NCI-H748 (cell line): ENCODE measurements at regions not wholly inside any gene's neighbourhood (a gene's known extent, or its start where the extent isn't known, plus 50 kb on each side); places are given as distances from the start of the nearest gene placed in this dataset.
A peak's percentile ranks its signal among the peaks of the same experiment; 100 is the strongest.

Experiments
- DNase-seq: peaks from one replicate; lab custom pipeline; 2025; ENCODE audit not compliant: unreplicated experiment; lab: John Stamatoyannopoulos, UW

DNA sequence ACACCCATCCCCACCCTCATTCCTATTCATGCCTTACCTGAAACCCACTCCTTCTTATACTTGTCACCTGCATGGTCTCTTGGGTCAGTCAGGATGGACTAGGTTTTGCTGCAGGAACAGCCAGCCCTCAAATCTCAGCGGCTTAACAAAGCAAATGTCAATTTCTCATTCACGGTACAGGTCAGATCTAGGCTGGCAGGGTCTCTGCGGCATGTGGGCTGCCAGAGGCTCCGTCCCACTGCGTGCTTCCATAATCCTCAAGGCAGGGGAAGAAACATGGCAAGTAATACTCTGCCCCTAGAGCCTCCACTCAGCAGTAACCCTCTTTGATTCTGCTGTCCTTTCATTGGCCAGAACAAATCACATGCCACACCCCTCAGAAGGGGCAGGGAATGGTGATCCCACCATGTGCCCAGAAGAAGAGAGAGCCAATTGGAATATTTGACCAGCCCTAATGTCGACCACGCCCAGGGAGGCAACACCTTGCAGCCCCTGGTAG is 114.9 kb upstream of the ZMIZ1 start:
- DNase-seq = no peak

DNA sequence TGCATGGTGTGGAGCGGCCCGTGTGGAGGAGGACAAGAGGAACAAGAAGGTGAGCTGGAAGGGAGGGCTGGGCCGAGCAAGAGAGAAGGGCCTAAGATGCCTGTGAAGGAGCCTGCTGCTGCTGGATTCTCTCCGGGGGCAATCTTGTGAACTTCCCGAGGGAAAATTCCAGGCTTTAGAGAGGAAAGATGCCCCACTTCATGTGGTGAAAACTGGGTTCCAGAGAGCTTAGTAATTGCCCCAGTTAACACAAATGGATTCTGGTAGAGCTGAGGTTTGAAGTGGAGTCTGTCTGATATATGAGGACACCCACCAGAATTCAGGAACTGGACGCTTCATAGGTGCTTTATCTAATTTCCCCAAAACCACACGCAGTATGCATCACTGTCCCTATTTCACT is 114.1 kb upstream of the ZMIZ1 start:
- DNase-seq = no peak

DNA sequence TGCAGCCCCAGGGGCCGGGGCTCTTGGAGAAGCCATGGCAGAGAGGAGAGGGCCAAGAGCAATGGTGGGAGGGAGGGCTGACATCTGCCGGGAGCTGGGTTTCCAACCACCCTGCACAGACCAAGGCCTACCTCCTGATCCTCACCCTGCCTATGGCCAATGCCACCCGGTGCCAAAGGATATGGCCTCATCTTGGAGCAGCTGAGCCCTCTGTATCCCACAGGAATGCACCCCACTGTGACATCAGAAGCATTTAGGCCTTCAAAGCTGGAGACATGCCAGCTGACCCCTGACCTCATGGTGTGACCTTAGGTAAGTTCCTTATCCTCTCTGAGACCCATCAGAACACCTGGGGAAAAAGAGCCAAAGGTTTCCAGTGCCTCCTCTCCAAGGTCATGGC is 113.6 kb upstream of the ZMIZ1 start:
- no peak for DNase-seq

DNA sequence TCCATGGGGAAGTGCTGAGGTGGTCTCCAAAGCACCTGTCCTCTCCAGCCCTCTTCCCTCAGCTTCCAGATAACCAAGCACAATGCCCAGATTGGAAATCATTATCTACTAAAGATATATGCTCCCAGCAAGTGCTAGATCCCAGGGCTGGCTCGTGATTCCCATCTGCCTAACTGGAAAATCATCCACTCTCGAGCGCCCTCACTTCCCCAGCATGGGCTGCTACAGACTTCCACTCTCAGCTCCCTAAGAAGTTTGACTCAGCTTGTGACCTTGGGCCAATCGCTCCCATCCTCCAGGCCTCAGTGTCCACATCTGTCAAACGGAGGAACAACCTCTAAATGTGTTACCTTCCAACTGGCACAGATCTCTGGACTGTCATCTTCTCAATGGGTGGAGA is 112.4 kb upstream of the ZMIZ1 start:
- DNase-seq = no peak

DNA sequence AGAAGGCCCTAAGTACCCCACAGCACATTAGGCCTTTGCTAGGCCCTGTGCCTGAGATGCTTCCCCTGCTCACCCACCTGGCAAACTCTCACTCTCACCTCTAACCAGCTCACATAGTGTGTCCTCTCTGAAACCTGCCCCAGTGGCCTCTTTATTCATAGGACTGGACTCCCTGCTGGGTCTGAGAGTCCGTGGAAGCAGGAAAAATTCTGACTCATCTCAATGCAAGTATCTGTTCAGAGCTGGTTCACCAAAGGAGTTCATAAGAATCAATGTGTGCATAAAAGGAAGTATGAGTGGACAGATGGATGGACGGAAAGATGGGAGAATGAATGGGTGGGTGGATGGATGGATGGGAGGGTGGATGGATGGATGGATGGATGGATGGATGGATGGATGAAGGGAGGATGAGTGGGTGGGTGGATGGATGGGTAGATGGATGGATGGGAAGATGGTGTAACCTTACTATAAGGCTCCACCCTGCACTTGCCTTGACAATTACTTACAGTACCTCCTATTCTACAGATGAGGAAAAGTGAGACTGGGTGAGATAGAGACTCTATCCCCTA is 111.2 kb upstream of the ZMIZ1 start:
- no peak for DNase-seq

DNA sequence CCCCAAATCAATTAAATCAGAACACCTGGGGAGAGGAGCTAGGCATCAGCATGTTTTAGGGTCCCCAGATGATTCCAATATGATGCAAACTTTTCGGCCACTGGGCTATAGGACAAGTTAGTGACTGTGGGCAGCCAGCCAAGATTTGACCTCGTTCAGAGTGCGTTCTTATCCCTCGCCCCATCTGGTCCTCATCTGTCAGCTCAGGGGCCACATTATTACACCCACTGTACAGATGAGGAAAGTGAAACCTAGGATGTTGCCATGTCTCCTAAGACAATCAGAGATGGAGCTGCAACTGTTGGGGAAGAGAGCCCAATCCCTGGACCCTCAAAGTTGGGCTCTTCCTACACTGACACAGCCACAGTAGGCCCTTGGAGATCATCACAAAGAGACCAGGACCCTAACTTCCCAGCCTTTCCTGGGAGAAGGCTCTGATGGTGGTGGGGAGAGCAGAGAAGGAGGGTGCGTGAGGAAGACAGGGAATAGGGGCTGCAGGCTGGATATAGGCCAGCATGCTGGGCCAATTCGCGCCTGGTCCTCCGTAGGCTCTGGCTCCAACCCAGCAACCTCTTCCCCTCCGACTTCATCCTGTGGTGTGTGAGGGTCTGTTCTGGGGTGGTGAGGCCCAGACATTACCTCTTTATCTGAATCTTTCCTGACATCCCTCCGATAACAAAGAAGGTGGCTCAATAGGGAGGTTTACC is 109.4 kb upstream of the ZMIZ1 start:
- no peak for DNase-seq

DNA sequence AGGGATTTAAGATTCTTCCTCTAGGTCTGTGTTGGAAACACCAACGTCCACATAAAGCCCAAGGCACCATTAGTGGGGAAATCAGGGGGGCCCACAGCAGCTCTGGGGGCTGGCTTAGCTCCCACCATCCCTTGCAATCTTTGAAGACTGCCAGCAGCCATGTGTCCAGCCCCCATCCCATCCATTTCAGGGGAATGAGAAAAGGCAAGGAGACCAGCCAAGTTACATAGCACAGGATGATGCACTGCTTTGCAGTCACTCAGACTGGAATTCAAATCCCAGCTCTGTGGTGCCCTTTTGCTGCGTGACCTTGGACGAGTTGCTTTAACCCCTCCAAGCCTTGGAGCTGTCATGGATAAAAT is 108.9 kb upstream of the ZMIZ1 start:
- no peak for DNase-seq

DNA sequence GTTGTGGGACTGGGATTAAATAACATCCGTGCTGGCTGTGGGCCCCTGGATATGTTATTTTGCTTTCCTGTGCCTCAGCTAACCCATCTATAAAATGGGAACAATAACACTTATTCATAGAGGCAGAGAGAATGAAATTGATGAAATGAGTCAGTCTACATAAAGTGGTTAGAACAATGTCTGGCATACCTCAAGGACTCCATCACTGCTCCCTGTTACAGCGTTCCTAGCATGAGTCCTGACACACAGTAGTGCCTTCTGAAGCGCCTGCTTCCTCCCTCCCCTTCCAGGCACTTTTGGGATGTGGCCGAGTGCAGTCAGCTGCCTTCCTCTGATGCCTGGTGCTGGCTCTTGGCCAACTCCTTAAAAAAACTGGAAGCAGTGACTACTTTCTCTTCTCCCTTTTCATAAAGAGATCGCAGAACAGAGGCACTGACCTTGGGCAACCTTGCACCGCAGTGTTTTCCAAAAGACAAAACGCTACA is 108.4 kb upstream of the ZMIZ1 start:
- no peak for DNase-seq

DNA sequence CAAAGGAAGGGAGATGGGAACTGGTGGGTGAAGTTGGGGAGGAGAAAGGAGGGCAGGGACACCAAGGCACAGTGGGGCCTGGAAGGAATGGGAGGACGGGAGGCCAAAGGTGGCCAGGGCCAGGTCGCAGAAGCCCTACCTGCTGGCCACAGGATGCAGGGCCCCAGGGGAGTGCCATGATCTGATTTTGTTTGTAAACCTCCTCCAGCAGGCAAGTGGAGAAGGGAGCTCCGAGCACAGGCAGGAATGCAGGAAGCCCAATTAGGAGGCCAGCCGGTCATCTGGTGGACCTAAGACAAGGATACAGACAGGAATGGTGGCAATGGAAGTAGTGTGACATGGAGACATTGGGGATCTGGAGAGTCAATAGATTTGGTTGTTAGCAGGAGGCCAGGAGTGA is 107.0 kb upstream of the ZMIZ1 start:
- no peak for DNase-seq

DNA sequence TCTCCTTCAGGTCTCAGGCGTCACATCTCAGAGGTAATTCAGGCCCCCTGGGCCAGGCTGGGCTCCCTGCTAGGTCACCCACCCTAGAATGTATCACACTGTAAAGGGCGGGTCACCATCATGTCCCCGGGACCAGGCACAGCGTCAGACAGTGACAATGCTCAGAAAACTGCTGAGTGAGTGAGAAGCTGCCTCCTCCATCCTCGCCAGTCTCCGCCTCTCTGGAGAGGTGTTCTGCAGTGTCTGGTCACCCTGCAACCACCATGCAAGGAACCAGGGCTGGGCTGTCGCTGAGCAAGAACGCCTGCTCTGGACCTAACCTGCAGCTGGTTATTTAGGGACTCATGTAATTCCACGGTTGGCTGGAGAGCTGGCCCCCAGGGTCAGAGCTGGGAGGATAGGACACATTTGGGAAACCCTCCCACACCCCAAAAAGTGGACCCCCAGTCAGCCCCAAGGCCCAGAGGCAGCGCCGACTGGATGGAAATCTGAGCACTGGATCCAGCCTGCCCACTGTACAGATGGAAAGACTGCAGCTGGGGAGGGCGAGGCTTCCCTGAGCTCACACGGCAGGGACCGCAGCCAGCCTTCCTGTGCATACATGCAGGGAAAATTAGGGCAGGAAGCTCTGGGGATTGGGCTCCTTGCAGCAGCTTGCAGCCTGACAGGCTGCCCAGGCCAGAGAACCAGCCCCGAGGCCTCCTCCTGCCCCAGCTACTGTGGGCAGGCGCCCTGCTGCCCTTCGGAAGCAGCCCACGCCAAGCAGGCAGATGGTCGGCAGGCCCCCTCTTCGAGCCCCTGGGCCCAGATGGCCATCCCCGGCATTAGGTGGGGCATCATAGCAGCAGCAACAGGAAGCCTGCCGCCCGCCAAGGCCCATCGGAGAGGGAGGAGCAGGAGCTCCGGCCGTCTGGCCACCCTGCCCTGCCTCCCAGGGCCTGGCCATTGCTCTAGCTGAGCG is 105.4 kb upstream of the ZMIZ1 start:
- no peak for DNase-seq

DNA sequence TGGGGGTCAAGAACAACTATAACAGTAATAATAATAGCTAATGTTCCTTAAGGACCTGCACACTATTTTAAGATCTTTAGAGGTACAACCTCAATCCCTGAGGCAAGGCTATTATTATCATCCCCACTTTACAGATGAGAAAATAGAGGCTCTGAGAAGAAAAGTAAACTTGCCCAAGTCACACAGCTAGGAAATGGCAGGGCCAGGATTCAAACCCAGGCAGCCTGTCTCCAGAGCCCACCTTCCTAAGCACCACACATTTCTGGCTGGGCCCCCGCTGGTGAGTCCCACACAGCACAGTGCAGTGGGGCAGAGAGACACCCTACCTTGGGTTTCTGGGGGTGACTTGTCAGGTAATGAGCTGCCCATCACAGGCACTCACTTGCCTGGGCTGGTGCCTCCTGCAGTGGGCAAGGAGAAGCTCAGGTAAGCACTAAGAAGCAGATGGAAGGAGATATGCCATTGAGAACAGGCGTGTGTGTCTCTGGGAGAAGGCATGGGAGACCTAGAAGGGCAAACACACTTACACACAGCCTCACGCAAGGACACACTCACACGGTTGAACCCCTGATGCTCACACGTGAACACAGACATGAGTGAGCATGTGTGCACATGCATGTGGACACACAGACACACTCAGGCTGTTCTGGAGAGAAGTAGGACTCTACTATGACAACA is 104.4 kb upstream of the ZMIZ1 start:
- DNase-seq = no peak

DNA sequence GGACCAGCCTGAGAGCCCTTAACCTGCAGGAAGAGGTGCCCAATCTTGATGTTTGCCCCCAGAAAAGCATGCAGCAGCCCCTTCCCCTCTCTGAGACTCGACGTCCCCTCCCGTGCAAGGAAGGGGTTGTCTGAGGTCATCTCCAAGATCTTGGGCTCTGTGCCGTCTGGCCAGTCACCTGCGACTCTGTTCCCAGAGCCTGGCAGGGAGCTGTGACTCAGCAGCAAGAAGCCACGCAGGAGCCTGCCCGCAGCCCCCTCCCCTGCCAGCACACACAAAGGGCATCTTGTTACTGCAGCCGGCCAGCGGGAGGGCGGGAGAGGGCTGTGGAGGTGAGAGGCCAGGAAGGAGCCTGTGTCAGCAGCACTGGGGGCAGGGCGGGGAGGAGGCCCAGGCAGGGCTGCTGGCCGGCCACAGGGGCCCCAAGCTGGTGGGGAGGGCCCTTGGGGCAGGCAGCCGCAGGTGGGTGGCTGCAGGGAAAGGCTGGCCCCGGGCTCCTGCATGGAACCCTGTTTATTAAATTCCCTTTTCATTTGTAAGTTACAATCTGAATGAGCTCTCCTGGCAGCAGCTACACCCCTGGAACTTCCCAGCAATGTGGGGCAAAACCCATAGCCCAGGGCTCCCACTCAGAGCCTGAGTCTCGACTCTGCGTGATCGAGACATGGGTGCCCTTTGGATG is 103.7 kb upstream of the ZMIZ1 start:
- peak; percentile 33 for DNase-seq

DNA sequence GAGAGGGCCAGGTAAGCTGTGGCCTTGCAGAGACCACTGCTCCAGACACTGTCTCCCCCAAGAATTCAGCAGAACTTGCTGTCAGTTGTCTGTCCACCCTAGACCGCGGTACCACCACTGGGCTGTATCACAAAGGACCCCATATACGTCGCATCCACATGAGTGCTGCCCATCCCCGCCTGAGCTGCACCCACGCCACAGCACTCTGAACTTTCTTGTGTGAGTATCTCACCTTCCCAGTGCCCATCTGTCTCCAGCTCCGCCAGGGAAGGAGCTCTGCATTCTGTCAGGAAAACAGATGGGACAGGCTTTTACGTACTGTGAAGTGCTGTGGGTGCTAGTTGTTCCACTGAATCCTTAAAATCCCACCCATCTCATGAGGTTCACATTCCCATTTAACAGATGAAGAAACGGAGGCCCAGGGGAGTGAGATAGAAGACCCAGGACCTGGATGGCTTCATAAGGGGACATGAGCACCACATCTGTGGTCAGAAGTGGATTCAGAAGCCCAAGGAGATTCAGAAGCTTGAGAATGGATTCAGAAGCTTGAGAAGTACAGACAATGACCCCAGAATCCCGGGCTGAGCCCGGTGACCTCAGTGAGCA is 102.5 kb upstream of the ZMIZ1 start:
- no peak for DNase-seq

DNA sequence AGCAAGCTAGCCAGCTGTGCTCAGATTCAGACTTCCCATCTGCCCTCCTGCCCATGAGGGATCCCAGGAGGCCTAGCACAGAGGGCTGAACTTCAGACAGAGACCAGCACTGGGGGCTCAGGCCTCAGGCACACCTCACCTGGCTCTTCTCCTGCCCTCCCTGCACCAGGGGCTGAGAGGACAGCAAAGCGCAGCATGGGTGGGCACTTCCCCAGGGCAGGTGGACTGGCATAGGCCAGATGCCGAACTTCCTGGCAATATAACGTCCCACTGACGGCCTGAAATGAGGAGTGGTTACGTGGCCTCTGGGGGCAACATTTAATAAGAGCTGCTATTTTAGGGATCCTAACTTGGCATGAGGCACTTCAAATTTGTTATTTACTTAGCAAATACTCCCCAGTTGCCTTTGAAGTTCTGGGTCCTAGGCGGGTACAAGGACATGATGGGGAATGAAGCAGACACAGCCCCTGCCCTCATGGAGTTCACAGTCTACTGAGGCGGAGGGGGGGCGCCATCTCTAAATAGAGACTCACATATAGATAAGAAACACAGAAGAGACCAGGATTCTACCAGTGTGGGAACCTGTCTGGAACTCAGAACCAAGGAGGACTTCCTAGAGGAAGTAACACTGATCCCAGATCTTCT is 101.8 kb upstream of the ZMIZ1 start:
- no peak for DNase-seq

DNA sequence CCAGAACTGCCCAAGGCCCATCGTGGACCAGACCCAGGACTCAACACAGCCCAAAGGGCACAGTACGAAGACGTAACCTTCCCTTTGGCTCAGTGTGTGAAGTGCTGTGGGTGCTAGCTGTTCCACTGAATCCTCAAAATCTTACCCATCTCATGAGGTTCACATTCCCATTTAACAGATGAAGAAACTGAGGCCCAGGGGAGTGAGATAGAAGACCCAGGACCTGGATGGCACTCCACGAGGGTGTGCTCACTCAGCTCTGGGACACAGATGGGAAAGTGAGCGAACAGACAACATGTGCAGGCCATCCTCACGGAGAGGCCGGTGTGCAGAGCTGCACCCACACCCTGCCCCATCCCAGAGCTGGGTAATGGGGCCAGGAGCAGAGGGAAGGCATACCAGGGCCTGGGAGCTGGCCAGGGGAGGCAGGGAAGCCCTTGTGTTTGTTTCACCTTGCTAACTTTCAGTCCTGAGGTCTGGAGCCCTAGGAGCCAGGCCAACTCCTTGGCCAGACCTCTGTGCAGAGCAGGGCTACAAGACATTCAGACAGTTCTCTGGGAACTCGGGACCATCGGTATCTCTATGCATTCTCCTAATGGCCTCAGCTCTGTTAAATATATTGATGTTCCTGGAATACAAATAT is 100.3 kb upstream of the ZMIZ1 start:
- DNase-seq = no peak

DNA sequence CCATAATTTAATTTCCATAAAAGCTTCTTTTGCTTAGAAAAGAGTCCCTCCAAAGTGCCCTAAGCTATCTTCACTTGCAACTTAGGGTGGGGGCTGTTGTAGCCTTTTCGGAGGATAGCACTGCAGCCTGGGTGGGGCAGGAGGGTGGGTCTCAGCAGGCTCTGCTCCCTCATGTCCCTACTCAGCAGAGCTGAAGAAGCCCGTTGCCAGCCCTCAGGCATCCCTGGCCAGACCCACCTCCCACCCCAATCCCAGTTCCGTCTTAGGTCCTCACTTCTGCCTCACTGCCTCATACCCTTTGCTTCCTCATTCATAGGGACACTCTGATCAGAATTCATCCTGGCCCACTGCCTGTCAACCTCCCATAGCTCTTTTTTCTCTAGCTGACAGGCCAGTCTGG is 99.8 kb upstream of the ZMIZ1 start:
- no peak for DNase-seq

DNA sequence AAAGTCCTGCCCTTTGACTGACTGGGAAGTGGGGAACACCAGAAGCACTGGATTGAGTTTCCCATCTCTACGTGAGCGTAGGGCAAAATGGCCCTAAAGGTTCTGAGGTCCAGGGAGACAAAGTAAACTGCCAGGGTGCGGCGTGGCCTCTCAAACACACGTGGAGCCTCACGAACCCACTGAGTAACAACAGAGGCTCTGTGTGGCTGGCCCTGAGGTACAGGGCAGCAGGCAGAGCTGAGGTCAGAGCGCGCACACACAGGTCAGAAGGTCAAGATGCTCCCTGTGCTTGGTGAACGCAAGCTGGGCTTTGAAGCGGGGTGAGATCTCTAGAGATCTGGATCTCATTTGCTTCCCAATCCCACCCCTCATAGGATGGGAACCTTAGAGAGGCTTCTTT is 99.0 kb upstream of the ZMIZ1 start:
- DNase-seq = no peak

DNA sequence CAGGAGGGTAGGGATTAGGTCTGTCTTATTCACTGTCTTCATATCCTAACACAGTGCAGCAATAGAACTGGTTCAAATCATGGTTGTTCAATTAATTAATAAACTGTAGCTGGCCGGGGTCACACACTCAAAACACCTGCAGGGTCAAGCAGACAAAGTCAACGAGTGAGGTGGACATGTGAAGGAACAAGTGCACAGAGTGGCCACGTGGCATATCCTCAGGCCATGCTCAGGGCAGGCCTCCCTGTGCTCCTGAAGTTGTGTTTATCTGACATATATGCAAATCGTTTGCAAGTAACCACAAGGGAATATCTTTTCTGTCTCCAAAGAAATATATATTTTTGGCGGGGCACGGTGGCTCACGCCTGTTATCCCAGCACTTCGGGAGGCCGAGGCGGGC is 98.5 kb upstream of the ZMIZ1 start:
- no peak for DNase-seq

DNA sequence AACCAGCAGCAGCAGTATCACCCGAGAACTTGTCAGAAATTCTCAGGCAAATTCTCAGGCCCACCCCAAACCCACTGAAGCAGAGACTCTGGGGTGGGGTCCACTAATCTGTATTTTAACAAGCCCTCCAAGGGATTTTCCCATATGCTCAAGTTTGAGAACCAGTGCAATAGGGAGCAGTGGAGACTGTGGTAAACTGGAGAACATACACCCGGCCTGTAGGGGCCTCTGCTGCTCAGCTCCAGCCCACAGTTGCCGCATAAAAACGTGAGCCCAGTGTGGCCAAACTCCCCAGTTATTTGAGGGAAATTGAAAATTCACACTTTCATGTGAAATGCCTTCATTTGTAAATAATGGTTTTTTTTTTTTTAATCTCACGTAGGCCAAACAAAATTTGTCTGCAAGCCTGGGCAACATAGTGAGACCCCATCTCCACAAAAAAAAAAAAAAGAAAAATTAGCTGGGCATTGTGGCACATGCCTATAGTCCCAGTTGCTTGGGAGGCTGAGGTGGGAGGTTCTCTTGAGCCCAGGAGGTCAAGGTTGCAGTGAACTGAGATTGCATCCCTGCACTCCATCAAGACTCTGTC is 97.6 kb upstream of the ZMIZ1 start:
- no peak for DNase-seq
